PFSK-1 (cell line): ENCODE measurements at regions not wholly inside any gene's neighbourhood (a gene's known extent, or its start where the extent isn't known, plus 50 kb on each side); places are given as distances from the start of the nearest gene placed in this dataset.

Experiments used
- POLR2AphosphoS5 ChIP-seq: IDR thresholded peaks from 2 replicates; pipeline ENCODE4 v1.6.1; 2012; ENCODE audit warnings: low read depth, mild to moderate bottlenecking, control low read depth, low read length, moderate library complexity
- TAF1 ChIP-seq: IDR thresholded peaks from 2 replicates; pipeline ENCODE4 v1.6.1; 2012; ENCODE audit warnings: low read length, control low read depth, borderline replicate concordance; ENCODE audit not compliant: insufficient read depth

- TF ChIP-seq POLR2AphosphoS5 (no peak), TAF1 (no peak)
Observed at GRCh38 chr4:15245006-15245530, 182.8 kb upstream of the C1QTNF7 start.
